ENCODE measurements at regions not wholly inside any gene's neighbourhood (a gene's known extent, or its start where the extent isn't known, plus 50 kb on each side); places are given as distances from the start of the nearest gene placed in this dataset.
"Not testable (repeated sequence)": the region's sequence is repeated elsewhere in the genome, so short reads cannot be mapped to it uniquely, and the experiment has no call there.

- not testable (repeated sequence) for TF ChIP-seq CTCF (IDR thresholded peaks at IDR 0.05); ZFX (IDR thresholded peaks at IDR 0.05; ENCODE audit: borderline replicate concordance)
Observed at GRCh38 chr14:98934569-98934968, 337.4 kb downstream of the BCL11B start.
